HFF-Myc (cell line): ENCODE measurements at regions not wholly inside any gene's neighbourhood (a gene's known extent, or its start where the extent isn't known, plus 50 kb on each side); places are given as distances from the start of the nearest gene placed in this dataset.

ENCODE experiments used
- DNase-seq: peaks from one replicate; pipeline ENCODE4 v3.0.0-alpha.2; 2011; ENCODE audit warnings: low read depth; ENCODE audit errors: extremely low read depth
- H3K4me3 ChIP-seq: replicated peaks from 2 replicates; pipeline ENCODE4 v1.5.1; 2011; ENCODE audit warnings: low read depth, mild to moderate bottlenecking, control low read depth, low read length
- TF ChIP-seq, protein P1 (sequence below): IDR thresholded peaks from 2 replicates; pipeline ENCODE4 v1.5.1; 2012; ENCODE audit warnings: mild to moderate bottlenecking, low read depth, low read length, control low read depth; ENCODE audit errors: missing control alignments

- TF ChIP-seq, protein P1, sequence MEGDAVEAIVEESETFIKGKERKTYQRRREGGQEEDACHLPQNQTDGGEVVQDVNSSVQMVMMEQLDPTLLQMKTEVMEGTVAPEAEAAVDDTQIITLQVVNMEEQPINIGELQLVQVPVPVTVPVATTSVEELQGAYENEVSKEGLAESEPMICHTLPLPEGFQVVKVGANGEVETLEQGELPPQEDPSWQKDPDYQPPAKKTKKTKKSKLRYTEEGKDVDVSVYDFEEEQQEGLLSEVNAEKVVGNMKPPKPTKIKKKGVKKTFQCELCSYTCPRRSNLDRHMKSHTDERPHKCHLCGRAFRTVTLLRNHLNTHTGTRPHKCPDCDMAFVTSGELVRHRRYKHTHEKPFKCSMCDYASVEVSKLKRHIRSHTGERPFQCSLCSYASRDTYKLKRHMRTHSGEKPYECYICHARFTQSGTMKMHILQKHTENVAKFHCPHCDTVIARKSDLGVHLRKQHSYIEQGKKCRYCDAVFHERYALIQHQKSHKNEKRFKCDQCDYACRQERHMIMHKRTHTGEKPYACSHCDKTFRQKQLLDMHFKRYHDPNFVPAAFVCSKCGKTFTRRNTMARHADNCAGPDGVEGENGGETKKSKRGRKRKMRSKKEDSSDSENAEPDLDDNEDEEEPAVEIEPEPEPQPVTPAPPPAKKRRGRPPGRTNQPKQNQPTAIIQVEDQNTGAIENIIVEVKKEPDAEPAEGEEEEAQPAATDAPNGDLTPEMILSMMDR = no peak
- no peak overlapping the region for H3K4me3 ChIP-seq
- peak; percentile 78 for DNase-seq
Observed at GRCh38 chr5:148909040-148909439, 82.6 kb downstream of the ADRB2 start.

DNA sequence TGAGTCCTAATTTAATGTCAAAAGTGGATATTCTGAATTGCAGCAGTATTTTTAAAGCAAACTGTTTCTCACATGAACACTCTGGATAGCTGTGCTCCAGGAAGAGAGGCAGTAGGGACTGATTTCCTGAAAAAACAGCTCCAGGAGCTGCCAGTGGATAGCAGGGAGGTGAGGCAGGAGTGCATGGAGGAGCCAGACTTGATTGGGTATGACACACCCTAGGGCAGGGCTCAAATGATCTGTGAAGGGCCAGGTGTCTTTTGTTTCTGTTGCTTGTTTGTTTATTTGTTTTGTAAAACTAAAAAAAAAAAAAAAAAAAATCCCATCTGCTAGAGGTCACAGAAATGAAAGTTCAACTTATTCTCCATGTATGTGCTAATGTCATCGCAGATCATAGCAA is 83.4 kb downstream of the ADRB2 start:
- DNase-seq = no peak
- TF ChIP-seq, protein P1 = no peak
- no peak overlapping the region for H3K4me3 ChIP-seq

DNA sequence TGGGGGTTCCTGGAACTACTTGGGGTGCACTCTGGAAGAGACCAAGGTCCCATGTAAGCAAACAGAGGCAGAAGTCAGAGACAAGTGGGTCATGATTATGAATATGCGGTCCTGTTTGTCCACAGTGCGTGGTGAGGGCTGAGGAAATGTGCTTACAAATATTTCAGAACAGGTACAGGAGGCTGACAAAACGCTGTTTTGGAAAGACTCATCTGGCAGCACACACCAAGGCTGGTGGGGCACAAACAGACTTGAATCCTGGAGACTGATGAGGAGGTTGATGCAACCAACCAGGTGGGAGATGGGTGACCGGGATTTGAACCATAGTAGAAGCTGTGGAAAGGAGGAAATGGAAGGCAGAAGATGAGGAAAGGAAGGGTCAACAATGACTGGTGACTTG is 83.8 kb downstream of the ADRB2 start:
- H3K4me3 ChIP-seq = no peak overlapping the region
- TF ChIP-seq, protein P1 = no peak
- no peak for DNase-seq

- TF ChIP-seq, protein P1 = no peak
- no peak for DNase-seq
- no peak overlapping the region for H3K4me3 ChIP-seq
Observed at GRCh38 chr5:148910686-148911361, 84.4 kb downstream of the ADRB2 start.

DNA sequence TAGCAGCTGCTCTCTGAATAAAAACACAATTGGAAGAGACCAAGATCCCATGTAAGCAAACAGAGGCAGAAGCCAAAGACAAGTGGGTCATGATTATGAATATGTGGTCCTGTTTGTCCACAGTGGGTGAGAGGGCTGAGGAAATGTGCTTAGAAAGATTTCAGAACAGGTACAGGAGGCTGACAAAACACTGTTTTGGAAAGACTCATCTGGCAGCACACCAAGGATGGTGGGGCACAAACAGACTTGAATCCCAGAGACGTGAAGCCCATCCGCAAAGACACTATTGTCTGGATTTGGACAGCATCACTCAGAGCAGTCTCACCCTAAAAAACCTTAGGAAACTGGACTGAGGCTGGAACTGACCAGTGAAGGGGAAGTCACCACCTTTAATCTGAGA is 85.0 kb downstream of the ADRB2 start:
- no peak for DNase-seq
- TF ChIP-seq, protein P1 = no peak
- no peak overlapping the region for H3K4me3 ChIP-seq

GRCh38 chr5:148912146-148912545 is 85.7 kb downstream of the ADRB2 start:
- no peak overlapping the region for H3K4me3 ChIP-seq
- TF ChIP-seq, protein P1 = no peak
- no peak for DNase-seq

- no peak overlapping the region for H3K4me3 ChIP-seq
- peak; percentile 73 for DNase-seq
- TF ChIP-seq, protein P1 = peak; percentile 25
Observed at GRCh38 chr5:148912714-148913398, 86.4 kb downstream of the ADRB2 start.
